ENCODE measurements at regions not wholly inside any gene's neighbourhood (a gene's known extent, or its start where the extent isn't known, plus 50 kb on each side); places are given as distances from the start of the nearest gene placed in this dataset.

DNA sequence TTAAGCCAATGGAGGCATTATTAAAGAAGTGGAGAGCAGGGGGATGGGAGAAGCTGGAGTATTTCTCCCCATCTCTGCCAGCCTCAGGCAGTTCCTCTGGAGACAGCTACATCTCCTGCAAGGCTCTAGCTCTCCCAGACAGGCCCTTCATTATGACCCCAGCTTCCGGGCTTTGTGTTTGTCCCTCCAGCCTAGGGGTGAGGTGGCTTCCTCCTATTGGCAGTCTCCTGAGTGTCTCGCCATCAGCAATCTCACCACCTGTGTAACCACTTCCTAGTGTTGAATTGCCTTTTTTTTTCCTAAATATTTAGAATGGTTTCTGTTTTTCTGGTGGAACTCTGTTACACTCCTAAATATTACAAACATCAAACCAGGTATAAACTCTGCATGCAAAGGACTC is 122.3 kb downstream of the FAM174B start:
- DNase-seq (no peak), ATAC-seq (no peak)
- H3K4me1 ChIP-seq (ENCODE audit: insufficient read depth, low read length), result no peaks in the 10 kb centered on the region
- ChIA-PET CTCF (no interaction called here), POLR2A (ENCODE audit: unreplicated experiment) (no interaction called here)
- no peak overlapping the region for H3K9ac ChIP-seq (ENCODE audit: low read length)
- no peaks in the 10 kb centered on the region for H3K36me3 ChIP-seq (ENCODE audit: low read depth, low read length)
- H3K4me2 ChIP-seq (ENCODE audit: low read length), result no peak overlapping the region
- no peaks in the 10 kb centered on the region for H3K79me2 ChIP-seq (ENCODE audit: low read length)
- no peaks in the 10 kb centered on the region for H3K9me3 ChIP-seq (ENCODE audit: low read length)
- TF ChIP-seq, protein P1, sequence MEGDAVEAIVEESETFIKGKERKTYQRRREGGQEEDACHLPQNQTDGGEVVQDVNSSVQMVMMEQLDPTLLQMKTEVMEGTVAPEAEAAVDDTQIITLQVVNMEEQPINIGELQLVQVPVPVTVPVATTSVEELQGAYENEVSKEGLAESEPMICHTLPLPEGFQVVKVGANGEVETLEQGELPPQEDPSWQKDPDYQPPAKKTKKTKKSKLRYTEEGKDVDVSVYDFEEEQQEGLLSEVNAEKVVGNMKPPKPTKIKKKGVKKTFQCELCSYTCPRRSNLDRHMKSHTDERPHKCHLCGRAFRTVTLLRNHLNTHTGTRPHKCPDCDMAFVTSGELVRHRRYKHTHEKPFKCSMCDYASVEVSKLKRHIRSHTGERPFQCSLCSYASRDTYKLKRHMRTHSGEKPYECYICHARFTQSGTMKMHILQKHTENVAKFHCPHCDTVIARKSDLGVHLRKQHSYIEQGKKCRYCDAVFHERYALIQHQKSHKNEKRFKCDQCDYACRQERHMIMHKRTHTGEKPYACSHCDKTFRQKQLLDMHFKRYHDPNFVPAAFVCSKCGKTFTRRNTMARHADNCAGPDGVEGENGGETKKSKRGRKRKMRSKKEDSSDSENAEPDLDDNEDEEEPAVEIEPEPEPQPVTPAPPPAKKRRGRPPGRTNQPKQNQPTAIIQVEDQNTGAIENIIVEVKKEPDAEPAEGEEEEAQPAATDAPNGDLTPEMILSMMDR (conservative IDR thresholded peaks at IDR 0.05; ENCODE audit: low read depth, low read length), result no peak
- TF ChIP-seq EZH2 (IDR thresholded peaks at IDR 0.05; ENCODE audit: low read length, unreplicated experiment) (no peak), EZH2phosphoT487 (IDR thresholded peaks at IDR 0.05; ENCODE audit: borderline replicate concordance, low read length) (no peak)
- no peak overlapping the region for H2AFZ ChIP-seq (ENCODE audit: low read length)
- H3K27me3 ChIP-seq (ENCODE audit: low read length), result peaks cover 53% of the 10 kb centered on the region
- BruUV-seq (replicated peaks), result no TSS peak
- intact Hi-C loops (cut with micrococcal nuclease), result no loop called here
- H3K27ac ChIP-seq (ENCODE audit: low read length), result no peak overlapping the region
- no peaks in the 10 kb centered on the region for H3F3A ChIP-seq (ENCODE audit: low read length, unreplicated experiment)
- no peaks in the 10 kb centered on the region for H3K9me2 ChIP-seq (replicated peaks; ENCODE audit: low read length)
- H3K4me3 ChIP-seq (ENCODE audit: low read length), result no peak overlapping the region
- no peaks in the 10 kb centered on the region for H4K20me1 ChIP-seq (ENCODE audit: low read length)

DNA sequence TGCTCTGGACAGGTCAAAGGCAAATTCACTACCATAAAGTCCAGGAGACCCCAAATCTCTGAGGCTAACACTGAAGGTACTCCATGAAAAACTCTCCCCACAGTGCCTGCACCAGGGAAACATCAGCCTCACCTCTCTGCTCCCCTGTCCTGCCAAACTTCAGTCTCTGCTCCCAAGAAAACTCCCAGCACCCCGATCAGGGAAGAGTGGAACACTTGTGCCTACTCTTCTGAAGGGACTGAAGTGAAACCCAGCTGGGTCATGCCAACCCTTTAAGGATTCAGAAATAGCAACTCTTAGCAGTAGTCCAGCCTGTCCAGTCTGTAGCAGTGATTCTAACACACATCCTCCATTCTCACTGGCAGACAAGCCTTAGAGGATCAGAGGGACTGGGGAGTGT is 124.2 kb downstream of the FAM174B start:
- Histone ChIP-seq H3F3A (ENCODE audit: low read length, unreplicated experiment) (no peaks in the 10 kb centered on the region), H3K9me2 (replicated peaks; ENCODE audit: low read length) (no peaks in the 10 kb centered on the region), H3K4me1 (ENCODE audit: insufficient read depth, low read length) (no peaks in the 10 kb centered on the region), H3K9me3 (ENCODE audit: low read length) (no peaks in the 10 kb centered on the region), H3K27me3 (ENCODE audit: low read length) (peaks cover 34% of the 10 kb centered on the region), H3K4me2 (ENCODE audit: low read length) (no peak overlapping the region), H3K27ac (ENCODE audit: low read length) (no peak overlapping the region), H3K9ac (ENCODE audit: low read length) (no peak overlapping the region), H3K4me3 (ENCODE audit: low read length) (no peak overlapping the region), H4K20me1 (ENCODE audit: low read length) (no peaks in the 10 kb centered on the region), H3K79me2 (ENCODE audit: low read length) (no peaks in the 10 kb centered on the region), H3K36me3 (ENCODE audit: low read depth, low read length) (no peaks in the 10 kb centered on the region), H2AFZ (ENCODE audit: low read length) (no peak overlapping the region)
- no TSS peak for BruUV-seq (replicated peaks)
- no peak for TF ChIP-seq EZH2phosphoT487 (IDR thresholded peaks at IDR 0.05; ENCODE audit: borderline replicate concordance, low read length)
- TF ChIP-seq, protein P1 (conservative IDR thresholded peaks at IDR 0.05; ENCODE audit: low read depth, low read length), result no peak
- no peak for TF ChIP-seq EZH2 (IDR thresholded peaks at IDR 0.05; ENCODE audit: low read length, unreplicated experiment)
- DNase-seq (no peak), ATAC-seq (no peak)
- ChIA-PET CTCF (no interaction called here), POLR2A (ENCODE audit: unreplicated experiment) (no interaction called here)
- intact Hi-C loops (cut with micrococcal nuclease), result no loop called here

DNA sequence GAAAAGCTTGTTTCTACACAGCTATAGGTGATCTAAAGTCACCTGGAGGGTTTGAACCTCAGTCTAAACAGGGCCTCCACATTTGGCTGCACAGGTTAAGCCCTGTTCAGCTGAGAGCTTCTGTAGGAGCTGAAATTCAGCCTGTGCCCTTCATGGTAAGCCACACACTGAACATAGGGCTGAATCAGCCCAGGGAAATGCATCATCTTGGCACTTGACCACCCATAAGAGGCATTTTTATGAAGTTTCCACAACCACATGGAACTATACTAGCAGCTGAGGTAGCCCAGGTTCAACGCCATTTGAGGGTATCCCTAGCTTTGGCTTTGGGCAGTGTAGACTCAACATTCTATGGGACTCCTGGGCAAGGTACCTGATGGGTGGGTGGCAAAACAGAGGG is 126.8 kb downstream of the FAM174B start:
- CTCF ChIA-PET, result interaction anchor here (0.6 kb wide), 1 partner anchor 159 kb away, joined by 3 read pairs; no protein-coding TSS in a partner anchor
- intact Hi-C loops (cut with micrococcal nuclease), result no loop called here

More for the DNA sequence above, 126.8 kb downstream of the FAM174B start:
- H3K9ac ChIP-seq (ENCODE audit: low read length), result no peak overlapping the region
- H3K27me3 ChIP-seq (ENCODE audit: low read length), result peaks cover 24% of the 10 kb centered on the region; the same call in 1 of the 2 replicates
- no peak overlapping the region for H3K27ac ChIP-seq (ENCODE audit: low read length)
- no peaks in the 10 kb centered on the region for H4K20me1 ChIP-seq (ENCODE audit: low read length)
- no peak for ATAC-seq
- no peak for DNase-seq
- POLR2A ChIA-PET (ENCODE audit: unreplicated experiment), result no interaction called here
- H3K9me2 ChIP-seq (replicated peaks; ENCODE audit: low read length), result no peaks in the 10 kb centered on the region
- H2AFZ ChIP-seq (ENCODE audit: low read length), result no peak overlapping the region
- H3K36me3 ChIP-seq (ENCODE audit: low read depth, low read length), result no peaks in the 10 kb centered on the region
- no peaks in the 10 kb centered on the region for H3K4me1 ChIP-seq (ENCODE audit: insufficient read depth, low read length)
- no peak overlapping the region for H3K4me2 ChIP-seq (ENCODE audit: low read length)
- no peaks in the 10 kb centered on the region for H3K79me2 ChIP-seq (ENCODE audit: low read length)
- H3K9me3 ChIP-seq (ENCODE audit: low read length), result no peaks in the 10 kb centered on the region
- no peak for TF ChIP-seq EZH2phosphoT487 (IDR thresholded peaks at IDR 0.05; ENCODE audit: borderline replicate concordance, low read length)
- TF ChIP-seq EZH2 (IDR thresholded peaks at IDR 0.05; ENCODE audit: low read length, unreplicated experiment), result no peak
- TF ChIP-seq, protein P1 (conservative IDR thresholded peaks at IDR 0.05; ENCODE audit: low read depth, low read length), result no peak
- no peak overlapping the region for H3K4me3 ChIP-seq (ENCODE audit: low read length)
- no peaks in the 10 kb centered on the region for H3F3A ChIP-seq (ENCODE audit: low read length, unreplicated experiment)
- BruUV-seq (replicated peaks), result no TSS peak

All from PC-3 (cell line).